H7 (cell line): ENCODE measurements at regions not wholly inside any gene's neighbourhood (a gene's known extent, or its start where the extent isn't known, plus 50 kb on each side); places are given as distances from the start of the nearest gene placed in this dataset.

ENCODE experiments used
- DNase-seq: peaks from one replicate; pipeline ENCODE4 v3.0.0; 2012
- H3K27me3 ChIP-seq: 2 replicates; pipeline ENCODE4 v1.6.0; 2011; ENCODE audit warnings: mild to moderate bottlenecking, low read length; ENCODE audit not compliant: control insufficient read depth, insufficient read depth
- H3K36me3 ChIP-seq: replicated peaks from 2 replicates; pipeline ENCODE4 v1.5.1; 2011; ENCODE audit warnings: low read length; ENCODE audit not compliant: control insufficient read depth, insufficient read depth
- H3K4me3 ChIP-seq: 2 replicates; pipeline ENCODE4 v1.5.1; 2011; ENCODE audit warnings: low read depth, mild to moderate bottlenecking, control low read depth, low read length, moderate library complexity; ENCODE audit not compliant: insufficient read depth

DNA sequence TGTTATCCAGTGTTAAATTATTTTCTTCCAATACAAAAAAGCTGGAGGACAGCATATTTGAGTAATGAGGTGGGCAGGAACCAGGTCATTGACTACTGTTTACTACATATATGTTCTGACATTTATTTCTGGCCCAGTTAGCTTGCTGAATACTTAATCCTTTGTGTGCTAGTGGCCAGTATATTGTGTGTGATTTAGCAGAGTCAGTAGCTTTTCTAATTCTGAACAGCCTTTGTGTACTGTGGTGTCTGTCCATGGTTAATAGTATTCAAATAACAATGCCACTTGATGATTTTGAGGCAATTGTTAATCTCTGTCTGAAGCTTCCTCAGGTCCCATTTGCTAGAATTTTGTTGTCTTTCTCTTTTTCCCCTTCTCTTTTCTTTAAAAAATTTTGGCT lies 286.5 kb upstream of the E2F7 start:
- H3K4me3 ChIP-seq = no peak overlapping the region

DNA sequence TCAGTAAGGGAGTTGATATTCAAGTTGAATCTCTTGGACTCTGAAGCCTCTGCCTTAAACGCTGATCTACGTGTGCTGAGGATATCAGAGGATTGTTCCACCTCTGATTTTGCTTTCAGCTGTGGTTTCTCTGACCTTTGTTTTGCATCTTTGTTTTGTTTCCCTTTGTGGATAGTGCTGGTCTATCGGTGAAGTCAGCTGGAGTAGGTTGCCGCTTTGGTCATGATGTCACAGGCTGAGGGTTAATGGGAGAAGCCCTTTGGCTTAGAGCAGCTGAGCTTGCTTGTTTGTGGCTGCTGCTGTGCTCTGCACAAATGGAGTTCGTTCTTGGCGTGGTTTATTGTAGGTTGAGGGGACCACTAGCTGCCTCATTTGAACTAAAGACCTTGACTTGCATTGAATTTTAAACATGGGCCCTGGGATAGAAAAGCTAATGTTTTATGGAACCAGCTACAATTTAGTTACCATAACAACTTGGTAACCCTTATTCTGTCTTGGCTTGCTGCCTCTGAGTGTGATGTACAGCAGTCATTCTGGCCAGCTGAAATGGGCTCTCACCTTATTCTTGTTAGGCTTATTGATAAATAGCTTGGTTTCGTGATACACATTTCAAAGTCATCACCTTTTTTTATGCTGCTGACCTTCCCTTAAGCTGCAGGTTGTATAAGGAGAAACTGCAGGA lies 284.5 kb upstream of the E2F7 start:
- Histone ChIP-seq H3K4me3 (no peak overlapping the region), H3K36me3 (no peaks in the 10 kb centered on the region), H3K27me3 (no peaks in the 10 kb centered on the region)
- no peak for DNase-seq

More for the DNA sequence above, 286.5 kb upstream of the E2F7 start:
- DNase-seq = no peak
- H3K27me3 ChIP-seq = no peaks in the 10 kb centered on the region
- H3K36me3 ChIP-seq = no peaks in the 10 kb centered on the region

DNA sequence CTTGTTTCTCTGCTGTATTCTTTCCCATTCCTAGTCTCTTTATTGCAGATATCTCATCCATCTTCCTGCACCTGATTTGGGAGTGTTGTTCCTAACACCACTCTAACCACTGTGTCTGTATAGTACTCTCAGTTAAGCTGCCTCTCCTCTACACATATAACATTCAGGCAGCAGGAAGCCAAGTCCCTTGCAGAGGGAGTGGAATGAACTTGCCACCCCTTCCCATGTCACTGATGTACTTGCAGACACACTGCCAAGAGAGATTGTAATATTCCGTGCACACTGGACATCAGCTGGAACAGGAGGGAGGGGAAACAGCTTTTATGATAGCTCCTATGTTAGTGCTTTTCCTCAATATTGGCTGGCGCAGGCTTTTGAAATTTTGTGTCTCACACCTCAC lies 281.6 kb upstream of the E2F7 start:
- Histone ChIP-seq H3K27me3 (no peaks in the 10 kb centered on the region), H3K4me3 (no peak overlapping the region)

DNA sequence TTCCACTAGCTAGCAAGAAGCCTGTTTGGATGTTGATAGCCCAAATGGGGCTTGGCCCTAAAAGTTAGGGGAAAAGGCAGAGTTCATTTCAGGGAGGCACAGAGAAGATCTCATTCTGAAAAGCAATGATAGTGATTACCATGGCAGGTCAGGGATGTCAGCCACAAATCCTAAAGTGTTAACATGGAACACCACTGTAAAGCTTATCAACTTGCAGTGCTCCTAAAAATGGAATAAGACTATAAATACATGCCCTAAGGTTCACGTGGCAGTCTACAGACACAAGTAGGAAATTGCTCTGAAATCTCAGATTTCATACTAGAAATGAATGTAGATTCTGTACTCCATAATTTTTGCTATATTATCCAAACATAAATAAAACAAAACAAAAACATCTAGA lies 280.0 kb upstream of the E2F7 start:
- no peaks in the 10 kb centered on the region for H3K27me3 ChIP-seq
- H3K4me3 ChIP-seq = no peak overlapping the region
- DNase-seq = no peak
- H3K36me3 ChIP-seq = no peaks in the 10 kb centered on the region

More for the DNA sequence above, 281.6 kb upstream of the E2F7 start:
- no peak for DNase-seq
- no peaks in the 10 kb centered on the region for H3K36me3 ChIP-seq

DNA sequence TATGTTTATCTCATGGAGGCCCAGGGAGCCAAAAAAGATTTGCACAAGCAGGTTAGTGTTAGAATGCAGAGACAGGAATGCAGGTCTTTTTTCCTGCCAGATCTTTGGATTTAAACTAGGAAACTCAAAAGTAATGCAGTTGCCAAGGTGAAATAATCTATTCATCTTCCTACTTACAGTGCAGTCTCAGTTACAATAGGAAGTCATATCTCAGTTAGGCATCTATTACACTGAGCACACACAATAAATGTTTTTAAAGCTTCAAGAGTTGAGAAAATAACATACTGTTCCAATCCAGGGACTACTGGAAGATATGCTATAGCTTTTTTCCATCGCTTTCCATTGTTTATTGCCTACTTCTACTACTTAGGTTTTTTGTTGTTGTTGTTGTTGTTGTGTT lies 279.3 kb upstream of the E2F7 start:
- Histone ChIP-seq H3K27me3 (no peaks in the 10 kb centered on the region), H3K4me3 (no peak overlapping the region), H3K36me3 (no peaks in the 10 kb centered on the region)
- no peak for DNase-seq

DNA sequence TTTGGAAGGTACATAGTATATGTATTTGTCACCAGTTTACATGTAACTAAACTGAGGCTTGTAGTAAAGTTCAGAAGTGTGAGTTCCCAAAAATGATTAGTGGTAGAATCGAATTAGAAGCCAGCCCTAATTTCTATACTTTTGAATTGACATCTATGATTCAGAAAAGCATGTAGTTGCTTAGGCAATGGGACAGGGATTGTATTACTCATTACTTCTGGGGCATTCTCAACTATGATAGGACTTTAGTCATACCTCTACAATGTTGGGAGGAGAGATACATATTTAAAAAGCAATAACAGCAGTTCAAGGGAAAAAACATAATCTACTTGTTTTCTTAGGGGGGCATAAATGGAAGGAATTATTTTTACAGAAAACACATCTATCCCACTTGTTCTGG lies 277.9 kb upstream of the E2F7 start:
- Histone ChIP-seq H3K4me3 (no peak overlapping the region), H3K27me3 (no peaks in the 10 kb centered on the region), H3K36me3 (no peaks in the 10 kb centered on the region)
- DNase-seq = no peak

DNA sequence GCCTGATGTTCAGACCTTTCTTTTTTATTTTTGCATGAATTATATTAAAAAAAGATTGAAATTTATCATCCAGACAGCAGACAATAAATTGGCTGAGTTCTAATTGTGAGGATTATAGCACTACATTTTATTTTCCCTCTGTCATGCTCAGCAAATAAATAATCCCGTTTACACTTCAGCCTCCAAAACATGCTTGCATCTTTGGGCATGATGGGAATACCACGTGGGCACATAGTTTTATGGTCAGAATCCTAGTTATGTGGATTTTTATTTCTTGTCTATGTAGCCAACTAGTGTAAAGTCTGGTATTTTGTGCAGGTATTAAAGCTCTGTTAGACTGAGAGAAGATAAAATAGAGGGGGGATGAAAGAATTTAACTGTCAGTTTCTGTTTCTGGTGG lies 276.9 kb upstream of the E2F7 start:
- Histone ChIP-seq H3K36me3 (no peaks in the 10 kb centered on the region), H3K4me3 (no peak overlapping the region), H3K27me3 (no peaks in the 10 kb centered on the region)
- no peak for DNase-seq

DNA sequence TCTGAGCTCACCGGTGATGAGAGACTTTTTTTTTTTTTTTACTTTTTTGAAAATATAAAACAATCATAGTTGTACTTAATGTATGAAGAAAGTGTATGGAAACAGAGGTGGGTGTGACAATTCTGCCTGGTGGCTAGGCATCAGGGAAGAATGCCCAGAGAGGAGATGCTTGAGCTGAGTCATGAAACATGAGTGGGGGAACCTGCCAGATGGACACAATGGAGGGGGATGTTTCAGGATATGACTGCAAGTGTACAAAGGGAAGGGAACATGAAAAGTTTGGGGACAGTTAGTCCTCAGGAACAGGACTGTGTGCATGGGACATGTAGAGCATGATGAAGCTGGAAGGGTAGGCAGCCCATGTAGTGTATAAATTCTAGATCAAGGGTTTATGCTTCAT lies 274.2 kb upstream of the E2F7 start:
- Histone ChIP-seq H3K36me3 (no peaks in the 10 kb centered on the region), H3K4me3 (no peak overlapping the region), H3K27me3 (no peaks in the 10 kb centered on the region)
- no peak for DNase-seq

DNA sequence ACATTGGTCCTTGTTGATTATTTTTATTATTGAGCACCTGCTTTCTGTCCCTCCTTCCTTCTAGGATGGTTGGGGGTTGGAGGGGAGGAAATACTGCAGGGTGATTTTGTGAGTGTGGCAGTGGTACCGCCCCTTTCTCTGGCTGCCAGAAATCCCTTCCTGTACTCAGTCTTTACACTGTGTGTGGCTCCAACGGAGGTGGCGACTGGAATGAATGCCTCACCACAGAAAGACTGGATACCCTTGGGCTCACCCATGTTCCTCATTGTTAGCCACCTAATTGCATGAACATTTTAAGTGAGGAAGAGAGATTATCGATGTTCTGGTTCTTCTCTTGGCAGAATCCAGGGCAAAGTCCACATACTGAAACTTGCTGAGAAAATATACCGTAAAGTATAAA lies 272.0 kb upstream of the E2F7 start:
- H3K36me3 ChIP-seq = no peaks in the 10 kb centered on the region
- DNase-seq = no peak
- no peaks in the 10 kb centered on the region for H3K27me3 ChIP-seq

DNA sequence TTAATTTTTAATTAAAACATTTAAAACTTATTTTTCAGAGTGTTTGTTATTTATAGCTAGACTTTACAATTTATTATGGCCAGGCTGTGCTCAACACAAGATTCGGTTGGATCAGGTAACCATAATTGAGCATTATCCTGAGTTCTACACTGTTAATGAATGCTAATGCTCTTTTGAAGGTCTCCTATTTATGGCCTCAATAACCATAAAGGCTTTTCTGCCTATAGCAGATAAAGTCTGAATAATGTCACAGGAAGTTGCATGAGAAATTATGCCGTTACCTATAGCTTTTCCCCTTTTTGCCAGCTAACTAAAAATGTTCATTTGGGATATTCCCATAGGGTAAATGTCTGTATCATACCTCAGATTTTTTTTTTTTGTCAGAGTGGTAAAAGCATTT lies 269.4 kb upstream of the E2F7 start:
- DNase-seq = no peak

More for the DNA sequence above, 272.0 kb upstream of the E2F7 start:
- H3K4me3 ChIP-seq = no peak overlapping the region

DNA sequence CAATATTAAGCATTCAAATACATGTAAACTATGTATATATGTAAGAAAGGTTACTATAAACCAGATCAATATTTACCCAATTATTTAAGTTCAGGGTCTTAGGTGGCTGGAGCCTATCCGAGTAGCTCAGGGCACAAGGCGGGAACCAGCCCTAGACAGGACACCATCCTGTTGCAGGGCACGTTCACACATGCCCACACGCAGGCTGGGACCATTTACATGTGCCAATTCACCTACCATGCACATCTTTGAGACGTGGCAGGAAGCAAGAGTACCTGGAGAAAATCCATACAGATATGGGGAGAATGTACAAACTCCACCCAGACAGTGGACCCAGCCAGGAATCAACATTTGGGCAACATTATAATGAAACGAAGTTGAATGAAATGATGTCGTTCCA lies 263.0 kb upstream of the E2F7 start:
- no peak for DNase-seq
- Histone ChIP-seq H3K4me3 (no peak overlapping the region), H3K27me3 (peaks cover 17% of the 10 kb centered on the region), H3K36me3 (no peaks in the 10 kb centered on the region)

More for the DNA sequence above, 269.4 kb upstream of the E2F7 start:
- Histone ChIP-seq H3K36me3 (no peaks in the 10 kb centered on the region), H3K4me3 (no peak overlapping the region), H3K27me3 (no peaks in the 10 kb centered on the region)

DNA sequence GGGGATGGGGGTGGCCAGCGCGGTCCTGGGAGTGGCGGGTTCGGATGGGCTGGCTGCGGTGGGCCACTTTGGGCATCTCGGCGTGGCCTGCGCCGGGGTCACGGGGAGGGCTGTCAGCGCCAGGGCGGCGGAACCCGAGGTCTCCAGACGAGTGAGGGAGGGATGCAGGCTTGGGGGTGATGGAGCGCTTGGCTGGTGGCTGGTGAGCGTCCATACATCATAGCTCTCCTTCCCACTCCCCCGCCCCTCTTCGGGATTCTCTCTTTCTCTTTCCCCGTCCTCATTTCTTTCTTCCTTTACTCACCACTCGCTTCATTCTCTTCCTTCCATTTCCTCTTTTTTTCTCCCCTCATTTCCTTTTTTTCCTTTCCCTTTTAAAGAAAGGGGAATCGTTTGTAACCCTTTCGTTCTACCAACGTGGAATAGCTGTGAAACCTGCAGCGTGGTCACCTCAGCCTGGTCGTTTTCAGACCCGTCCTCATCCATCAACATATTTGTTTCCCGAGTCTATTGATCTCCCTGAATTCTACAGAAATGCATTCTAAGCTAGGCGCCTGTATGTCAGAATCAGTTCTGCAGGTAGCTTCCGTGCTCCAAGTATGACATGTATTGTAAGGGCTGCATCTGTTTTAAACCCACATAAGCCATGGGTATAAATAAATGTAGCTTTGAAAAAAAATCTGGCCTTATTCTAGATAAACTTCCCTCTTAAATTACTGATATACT lies 260.3 kb upstream of the E2F7 start:
- Histone ChIP-seq H3K4me3 (peak overlapping the region; percentile 55), H3K36me3 (no peaks in the 10 kb centered on the region), H3K27me3 (peaks cover 17% of the 10 kb centered on the region)
- peak; percentile 77 for DNase-seq

DNA sequence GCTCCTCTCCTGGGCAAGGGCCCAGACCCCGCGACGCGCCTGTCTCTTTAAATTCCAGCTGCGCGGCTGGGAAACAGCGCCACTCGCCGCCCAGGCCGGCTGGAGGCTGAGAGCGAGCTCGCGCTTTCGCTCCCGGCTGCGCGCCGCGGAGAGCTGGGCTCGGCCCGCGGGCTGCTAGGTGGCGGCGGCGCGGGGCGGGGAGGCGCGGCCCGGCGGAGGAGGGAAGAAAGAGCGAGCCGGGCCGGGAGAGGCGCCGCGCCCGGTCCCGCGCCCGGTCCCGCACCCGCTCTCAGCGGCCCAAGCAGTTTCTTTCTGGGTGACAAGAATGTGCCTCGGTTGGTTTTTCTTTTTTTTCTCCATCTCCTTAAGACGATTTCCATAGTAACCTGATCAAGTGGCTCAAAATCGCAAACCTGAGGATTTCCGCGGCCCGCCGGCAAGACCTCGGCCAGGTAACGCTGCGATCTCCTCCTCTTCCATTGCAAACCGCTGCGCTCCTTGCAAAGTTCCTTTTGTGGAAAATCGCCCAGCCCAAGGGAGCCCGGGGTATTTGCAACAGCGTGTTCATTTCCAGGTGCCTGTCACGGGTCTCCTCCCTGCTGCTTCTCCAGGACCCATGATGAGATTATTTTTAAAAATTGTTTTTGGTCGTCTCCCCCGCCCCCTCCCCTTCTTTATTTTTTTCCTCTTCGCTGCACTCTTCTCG lies 259.5 kb upstream of the E2F7 start:
- H3K27me3 ChIP-seq = peaks cover 17% of the 10 kb centered on the region
- no peaks in the 10 kb centered on the region for H3K36me3 ChIP-seq
- peak overlapping the region; percentile 55 for H3K4me3 ChIP-seq
- peak; percentile 91 for DNase-seq

DNA sequence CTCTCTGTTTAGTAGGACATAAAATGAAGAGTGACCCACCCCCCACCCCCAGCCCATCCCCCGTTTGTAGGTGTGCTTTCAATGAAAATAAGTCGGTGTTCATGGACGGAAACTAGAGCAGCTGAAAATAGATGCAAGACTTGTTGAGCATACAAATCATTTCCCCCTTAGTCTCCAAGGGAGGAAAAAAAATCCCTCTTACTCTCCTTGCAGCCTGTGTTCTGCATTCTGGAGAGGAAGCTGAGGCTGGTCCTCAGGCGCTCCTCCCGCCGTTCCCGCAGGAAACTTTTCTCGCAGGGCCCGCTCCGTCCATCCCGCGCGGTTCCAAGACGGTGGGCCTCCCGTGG lies 259.0 kb upstream of the E2F7 start:
- peaks cover 17% of the 10 kb centered on the region for H3K27me3 ChIP-seq

DNA sequence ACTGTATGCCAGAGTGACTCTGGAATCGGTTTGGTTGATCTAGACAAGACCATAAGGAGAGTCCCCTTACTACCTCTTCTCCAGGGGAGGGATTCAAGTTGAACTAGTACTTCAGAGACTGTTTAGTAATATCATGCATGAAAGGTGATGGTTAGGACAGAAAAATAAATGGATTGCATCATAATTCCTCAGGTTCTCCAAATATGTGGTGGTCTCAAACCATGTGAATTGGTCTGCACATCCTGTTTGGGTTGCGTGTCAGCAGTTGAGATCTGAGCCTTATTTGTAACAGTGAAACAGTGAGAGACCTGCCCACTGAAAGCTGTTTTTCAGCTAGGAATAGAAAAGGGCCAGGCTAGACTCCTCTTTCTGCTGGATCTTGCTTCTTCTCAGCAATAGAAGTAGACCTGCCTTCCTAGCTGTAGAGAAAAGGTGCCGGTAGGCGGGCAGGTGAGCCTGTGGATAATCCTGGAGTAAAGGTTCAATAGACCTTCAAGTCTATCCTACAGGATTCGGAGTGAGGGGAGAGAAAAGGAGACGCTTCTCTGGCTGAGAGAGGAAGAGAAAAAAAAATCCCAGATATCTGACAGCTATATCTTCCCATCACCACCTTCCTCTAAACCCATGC lies 258.5 kb upstream of the E2F7 start:
- Histone ChIP-seq H3K27me3 (peaks cover 17% of the 10 kb centered on the region), H3K36me3 (no peaks in the 10 kb centered on the region), H3K4me3 (no peak overlapping the region)
- DNase-seq = no peak

More for the DNA sequence above, 259.0 kb upstream of the E2F7 start:
- no peak for DNase-seq
- Histone ChIP-seq H3K36me3 (no peaks in the 10 kb centered on the region), H3K4me3 (peak overlapping the region; percentile 30; the same call in 1 of the 2 replicates)
